Hepatocyte (in vitro differentiated cells): ENCODE measurements at regions not wholly inside any gene's neighbourhood (a gene's known extent, or its start where the extent isn't known, plus 50 kb on each side); places are given as distances from the start of the nearest gene placed in this dataset.

Experiments used
- CTCF ChIP-seq: fragments of 200-600 bp; sonication (generic); IDR thresholded peaks from 2 replicates; pipeline ENCODE4 v1.5.1; 2016; ENCODE audit warnings: antibody characterized with exemption, mild to moderate bottlenecking; ENCODE audit not compliant: poor library complexity
- EZH2 ChIP-seq: fragments of 200-600 bp; sonication (generic); IDR thresholded peaks from 2 replicates; pipeline ENCODE4 v1.6.1; 2016; ENCODE audit warnings: antibody characterized with exemption, mild to moderate bottlenecking, borderline replicate concordance
- EZH2phosphoT487 ChIP-seq: fragments of 200-600 bp; sonication (generic); IDR thresholded peaks from one replicate; pipeline ENCODE4 v1.6.1; 2018; ENCODE audit warnings: antibody characterized with exemption, mild to moderate bottlenecking, low read depth, moderate library complexity; ENCODE audit not compliant: unreplicated experiment, severe bottlenecking

GRCh38 chr6:131356161-131356560, 216.9 kb upstream of the ARG1 start:
- TF ChIP-seq CTCF (no peak), EZH2 (no peak), EZH2phosphoT487 (no peak)
